Skeletal muscle tissue (tissue), 3 donors: ENCODE measurements at regions not wholly inside any gene's neighbourhood (a gene's known extent, or its start where the extent isn't known, plus 50 kb on each side); places are given as distances from the start of the nearest gene placed in this dataset.

Experiments used
- H3K27ac ChIP-seq: one replicate; pipeline ENCODE4 v1.7.0; 2013; ENCODE audit warnings: mild to moderate bottlenecking, low read depth, low read length, inconsistent platforms
- H3K27me3 ChIP-seq, 3 donors: one replicate each; pipeline ENCODE4 v1.7.0; 2013; ENCODE audit warnings: low read length in 3 of 3; ENCODE audit not compliant: control insufficient read depth in 3 of 3, insufficient read depth in 3 of 3
- H3K36me3 ChIP-seq, 3 donors: one replicate each; pipeline ENCODE4 v1.7.0; 2013; ENCODE audit warnings: low read length in 3 of 3; ENCODE audit not compliant: control insufficient read depth in 3 of 3, insufficient read depth in 3 of 3
- H3K4me1 ChIP-seq, 3 donors: one replicate each; pipeline ENCODE4 v1.7.0; 2013; ENCODE audit warnings: low read length in 3 of 3, mild to moderate bottlenecking in 3 of 3; ENCODE audit not compliant: control insufficient read depth in 3 of 3, insufficient read depth in 3 of 3
- H3K4me3 ChIP-seq, 3 donors: one replicate each; pipeline ENCODE4 v1.7.0; 2013; ENCODE audit warnings: low read length in 3 of 3
- H3K9ac ChIP-seq, 3 donors: one replicate each; pipeline ENCODE4 v1.7.0; 2013; ENCODE audit warnings: low read length in 3 of 3, mild to moderate bottlenecking in 3 of 3, moderate library complexity in 2 of 3, low read depth in 1 of 3
- H3K9me3 ChIP-seq, 3 donors: one replicate each; pipeline ENCODE4 v1.7.0; 2013; ENCODE audit warnings: low read length in 3 of 3; ENCODE audit not compliant: control insufficient read depth in 3 of 3
- donor health status: Osteomylitis.

GRCh38 chr5:74322944-74323343 lies 317.6 kb downstream of the ENC1 start:
- no peak overlapping the region for H3K9ac ChIP-seq

GRCh38 chr5:74322191-74322590 lies 318.3 kb downstream of the ENC1 start:
- no peaks in the 10 kb centered on the region for H3K36me3 ChIP-seq
- H3K9ac ChIP-seq = no peak overlapping the region
- H3K4me3 ChIP-seq = no peak overlapping the region
- H3K27ac ChIP-seq = no peak overlapping the region
- H3K9me3 ChIP-seq = no peaks in the 10 kb centered on the region
- peaks cover 4 to 8% (median 8%) of the 10 kb centered on the region in 3 donors for H3K4me1 ChIP-seq
- no peaks in the 10 kb centered on the region for H3K27me3 ChIP-seq

More at GRCh38 chr5:74322944-74323343, 317.6 kb downstream of the ENC1 start:
- H3K4me1 ChIP-seq = peaks cover 11 to 15% (median 14%) of the 10 kb centered on the region in 3 donors
- no peak overlapping the region for H3K27ac ChIP-seq
- H3K36me3 ChIP-seq = no peaks in the 10 kb centered on the region
- no peaks in the 10 kb centered on the region for H3K27me3 ChIP-seq
- H3K9me3 ChIP-seq = no peaks in the 10 kb centered on the region
- H3K4me3 ChIP-seq = no peak overlapping the region

GRCh38 chr5:74321326-74321725 lies 319.2 kb downstream of the ENC1 start:
- H3K9me3 ChIP-seq = no peaks in the 10 kb centered on the region
- H3K27me3 ChIP-seq = no peaks in the 10 kb centered on the region
- no peak overlapping the region for H3K27ac ChIP-seq
- no peaks in the 10 kb centered on the region for H3K36me3 ChIP-seq
- no peak overlapping the region for H3K9ac ChIP-seq
- peaks cover 0 to 2% (median 2%) of the 10 kb centered on the region in 3 donors for H3K4me1 ChIP-seq
- no peak overlapping the region for H3K4me3 ChIP-seq

- Histone ChIP-seq H3K27ac (no peak overlapping the region), H3K9ac (no peak overlapping the region)
Observed at GRCh38 chr5:74320526-74320925, 320.0 kb downstream of the ENC1 start.

GRCh38 chr5:74319076-74319475 lies 321.5 kb downstream of the ENC1 start:
- Histone ChIP-seq H3K4me1 (peaks cover 0 to 8% (median 4%) of the 10 kb centered on the region in 3 donors), H3K27ac (no peak overlapping the region), H3K9me3 (no peaks in the 10 kb centered on the region), H3K4me3 (no peak overlapping the region), H3K27me3 (no peaks in the 10 kb centered on the region), H3K36me3 (no peaks in the 10 kb centered on the region), H3K9ac (no peak overlapping the region)

More at GRCh38 chr5:74320526-74320925, 320.0 kb downstream of the ENC1 start:
- Histone ChIP-seq H3K4me1 (peaks cover 0 to 8% (median 4%) of the 10 kb centered on the region in 3 donors), H3K36me3 (no peaks in the 10 kb centered on the region), H3K27me3 (no peaks in the 10 kb centered on the region), H3K9me3 (no peaks in the 10 kb centered on the region), H3K4me3 (no peak overlapping the region)

GRCh38 chr5:74316064-74316603 lies 324.4 kb downstream of the ENC1 start:
- Histone ChIP-seq H3K36me3 (no peaks in the 10 kb centered on the region), H3K27me3 (no peaks in the 10 kb centered on the region), H3K27ac (peak overlapping the region; percentile 11), H3K4me1 (peaks cover 0 to 8% (median 4%) of the 10 kb centered on the region in 3 donors), H3K4me3 (no peak overlapping the region), H3K9me3 (no peaks in the 10 kb centered on the region), H3K9ac (no peak overlapping the region)

- Histone ChIP-seq H3K9ac (no peak overlapping the region), H3K36me3 (no peaks in the 10 kb centered on the region), H3K4me1 (peaks cover 0 to 8% (median 4%) of the 10 kb centered on the region in 3 donors), H3K4me3 (no peak overlapping the region), H3K9me3 (no peaks in the 10 kb centered on the region), H3K27ac (no peak overlapping the region), H3K27me3 (no peaks in the 10 kb centered on the region)
Observed at GRCh38 chr5:74314906-74315305, 325.6 kb downstream of the ENC1 start.

GRCh38 chr5:74313896-74314295 lies 326.6 kb downstream of the ENC1 start:
- no peak overlapping the region for H3K27ac ChIP-seq
- no peaks in the 10 kb centered on the region for H3K27me3 ChIP-seq
- no peaks in the 10 kb centered on the region for H3K9me3 ChIP-seq
- H3K9ac ChIP-seq = no peak overlapping the region
- H3K4me3 ChIP-seq = no peak overlapping the region
- H3K4me1 ChIP-seq = peaks cover 0 to 8% (median 4%) of the 10 kb centered on the region in 3 donors
- no peaks in the 10 kb centered on the region for H3K36me3 ChIP-seq

- peaks cover 0 to 8% (median 4%) of the 10 kb centered on the region in 3 donors for H3K4me1 ChIP-seq
- H3K36me3 ChIP-seq = no peaks in the 10 kb centered on the region
- H3K27ac ChIP-seq = no peak overlapping the region
- no peaks in the 10 kb centered on the region for H3K9me3 ChIP-seq
- no peak overlapping the region for H3K4me3 ChIP-seq
- H3K9ac ChIP-seq = no peak overlapping the region
- H3K27me3 ChIP-seq = no peaks in the 10 kb centered on the region
Observed at GRCh38 chr5:74312746-74313145, 327.8 kb downstream of the ENC1 start.

- no peak overlapping the region for H3K9ac ChIP-seq
- H3K27ac ChIP-seq = no peak overlapping the region
- H3K4me3 ChIP-seq = no peak overlapping the region
- peaks cover 0 to 8% (median 4%) of the 10 kb centered on the region in 3 donors for H3K4me1 ChIP-seq
- no peaks in the 10 kb centered on the region for H3K36me3 ChIP-seq
- H3K9me3 ChIP-seq = no peaks in the 10 kb centered on the region
- H3K27me3 ChIP-seq = no peaks in the 10 kb centered on the region
Observed at GRCh38 chr5:74311961-74312360, 328.6 kb downstream of the ENC1 start.
